ENCODE measurements at regions not wholly inside any gene's neighbourhood (a gene's known extent, or its start where the extent isn't known, plus 50 kb on each side); places are given as distances from the start of the nearest gene placed in this dataset.

DNA sequence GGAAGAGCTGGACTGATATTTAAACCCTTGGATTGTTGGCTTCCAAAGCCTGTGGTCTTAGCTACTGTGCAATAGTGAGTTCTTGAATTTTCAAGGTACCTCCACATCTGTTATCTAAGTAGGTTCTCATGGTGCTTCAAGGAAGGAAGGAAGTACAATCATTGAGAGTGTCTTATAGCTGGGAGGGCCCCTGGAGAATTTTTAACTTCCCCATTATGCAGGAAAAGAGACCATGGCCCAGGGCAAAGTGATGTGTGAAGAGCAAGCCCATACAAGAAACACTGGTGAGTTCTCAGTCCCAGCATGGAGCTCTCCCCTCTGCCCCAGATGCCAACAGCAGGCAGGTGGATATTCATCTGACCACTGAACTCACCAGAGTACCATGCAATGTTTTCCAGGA, 169.0 kb upstream of the IRX6 start:
- DNase-seq (ENCODE audit: low spot score): no peak

- no peak for DNase-seq (ENCODE audit: low spot score)
Observed at GRCh38 chr16:55155815-55156214, 168.2 kb upstream of the IRX6 start.

DNA sequence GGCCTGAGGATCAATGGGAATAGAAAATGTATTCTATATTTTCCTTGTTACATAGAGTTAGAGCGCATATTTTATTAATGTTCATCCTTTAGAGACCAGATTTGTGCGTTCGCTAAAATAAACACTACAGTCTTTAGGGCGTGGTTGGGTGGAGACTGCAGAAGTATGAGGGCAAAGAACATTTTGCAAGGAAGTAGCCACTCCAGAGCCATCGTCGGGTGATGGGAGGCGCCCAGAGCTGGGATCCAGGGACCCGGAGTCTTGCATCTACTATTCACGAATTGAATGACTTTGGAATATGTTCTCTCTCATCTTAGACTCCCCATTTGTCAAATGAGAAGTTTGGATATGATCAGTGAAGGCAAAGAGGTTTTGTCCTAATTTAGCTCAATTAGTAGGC, 154.2 kb upstream of the IRX6 start:
- no peak for DNase-seq (ENCODE audit: low spot score)

GRCh38 chr16:55171241-55171640, 152.8 kb upstream of the IRX6 start:
- DNase-seq (ENCODE audit: low spot score): no peak

GRCh38 chr16:55175389-55175788, 148.6 kb upstream of the IRX6 start:
- no peak for DNase-seq (ENCODE audit: low spot score)

DNA sequence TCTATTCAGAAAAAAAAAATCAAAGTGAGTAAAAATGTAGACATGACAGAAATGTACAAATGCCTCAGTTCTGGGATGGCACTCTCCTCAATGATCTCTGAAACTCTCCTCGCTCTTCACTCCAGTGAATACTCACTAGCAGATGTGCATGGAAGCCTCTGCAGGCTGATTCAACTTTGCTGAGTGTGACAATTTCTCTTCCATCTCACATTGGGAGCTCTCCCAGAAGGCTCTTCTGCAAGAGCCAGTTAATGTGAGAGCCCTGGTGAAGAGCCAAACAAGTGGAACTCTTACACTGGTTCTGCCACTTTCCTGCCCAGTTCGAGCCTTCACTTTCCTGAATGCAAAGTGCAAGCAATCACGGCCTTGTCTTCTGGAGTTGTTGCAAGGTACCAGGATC, 147.1 kb upstream of the IRX6 start:
- no peak for DNase-seq (ENCODE audit: low spot score)

- DNase-seq (ENCODE audit: low spot score): no peak
Observed at GRCh38 chr16:55179411-55179810, 144.6 kb upstream of the IRX6 start.

GRCh38 chr16:55179852-55180585, 144.0 kb upstream of the IRX6 start:
- no peak for DNase-seq (ENCODE audit: low spot score)

- no peak for DNase-seq (ENCODE audit: low spot score)
Observed at GRCh38 chr16:55184052-55184451, 140.0 kb upstream of the IRX6 start.

- no peak for DNase-seq (ENCODE audit: low spot score)
Observed at GRCh38 chr16:55184619-55185018, 139.4 kb upstream of the IRX6 start.

GRCh38 chr16:55189224-55189623, 134.8 kb upstream of the IRX6 start:
- no peak for DNase-seq (ENCODE audit: low spot score)

DNA sequence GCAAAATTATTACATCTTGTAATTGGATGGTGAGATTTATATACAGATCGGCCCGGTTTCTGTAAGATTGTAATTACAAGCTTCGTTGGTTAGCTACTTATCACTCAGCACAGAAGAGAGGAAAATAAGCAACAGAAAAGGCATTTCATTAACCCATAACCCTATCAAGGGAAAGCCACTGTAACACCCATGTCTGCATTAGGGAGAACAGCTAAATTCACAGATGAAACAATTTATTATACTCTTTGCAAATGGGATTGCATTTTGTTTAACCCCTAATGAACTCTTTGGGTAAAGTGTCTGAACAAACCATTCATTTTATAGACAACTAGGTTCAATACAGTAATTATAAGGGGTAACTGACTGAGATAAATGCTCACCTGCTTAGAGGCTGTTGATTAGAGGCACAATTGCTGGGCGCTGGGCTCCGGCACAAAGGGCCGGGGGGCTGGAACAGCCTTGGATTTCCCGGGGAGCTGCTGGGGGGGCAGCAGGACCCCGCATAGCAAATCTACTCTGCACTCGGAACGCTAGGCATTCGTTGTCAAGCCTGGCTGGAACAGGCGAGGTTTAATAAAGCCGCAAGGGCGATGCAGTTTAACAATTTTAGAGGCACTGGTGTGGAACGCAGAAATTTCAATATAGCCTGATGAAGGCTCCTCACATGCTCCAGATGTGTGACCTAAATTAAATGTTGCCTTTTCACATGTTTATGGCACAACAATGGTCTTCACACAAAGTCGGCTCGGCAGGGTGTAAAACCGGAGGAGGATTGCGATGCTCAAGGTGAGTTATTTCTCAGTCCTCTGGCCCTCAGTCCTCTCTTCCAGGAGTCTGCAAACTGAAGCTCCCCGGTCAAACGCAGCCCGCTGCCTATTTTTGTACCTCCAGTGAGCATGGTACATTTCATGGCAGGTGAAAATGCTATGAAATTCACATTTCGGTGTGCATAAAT, 134.0 kb upstream of the IRX6 start:
- DNase-seq (ENCODE audit: low spot score): no peak

DNA sequence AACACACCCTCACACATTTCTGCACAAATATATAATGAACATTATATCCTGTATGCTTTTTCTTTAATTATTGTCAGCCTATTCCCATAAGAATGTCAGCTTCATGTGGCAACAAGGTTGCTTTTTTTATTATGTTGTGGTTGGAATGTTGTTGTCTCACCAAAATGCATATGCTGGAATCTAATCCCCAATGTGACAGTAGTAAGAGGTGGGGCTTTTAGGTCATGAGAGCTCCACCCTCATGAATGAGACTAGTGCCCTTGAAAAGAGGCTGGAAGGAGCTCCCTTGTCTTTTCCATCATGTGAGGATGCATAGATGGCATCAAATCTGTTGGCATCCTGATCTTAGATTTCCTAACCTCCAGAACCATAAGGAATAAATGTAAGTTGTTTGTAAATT, 131.3 kb upstream of the IRX6 start:
- no peak for DNase-seq (ENCODE audit: low spot score)

GRCh38 chr16:55203570-55203969, 120.4 kb upstream of the IRX6 start:
- no peak for DNase-seq (ENCODE audit: low spot score)

DNA sequence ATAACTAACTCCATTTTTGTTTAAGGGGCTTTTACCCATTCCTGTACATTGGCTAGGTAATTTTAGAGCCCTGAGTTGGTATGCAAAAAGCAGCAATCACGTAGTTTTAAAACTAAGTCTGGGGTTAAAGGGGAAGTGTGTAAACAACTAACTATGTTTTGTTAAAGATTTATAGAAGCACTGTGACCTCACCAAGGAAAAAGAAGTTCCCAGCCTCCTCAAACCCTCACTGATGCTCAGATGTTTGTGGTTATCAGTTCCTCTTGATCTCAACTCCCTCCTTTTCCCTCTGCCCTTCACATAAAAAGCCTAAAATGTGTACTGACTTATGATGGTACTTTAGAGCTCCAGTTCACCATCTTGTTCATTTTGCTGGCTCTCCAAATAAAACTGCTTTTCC, 119.9 kb upstream of the IRX6 start:
- DNase-seq (ENCODE audit: low spot score): no peak

- no peak for DNase-seq (ENCODE audit: low spot score)
Observed at GRCh38 chr16:55204923-55205322, 119.1 kb upstream of the IRX6 start.

GRCh38 chr16:55207693-55208428, 116.1 kb upstream of the IRX6 start:
- no peak for DNase-seq (ENCODE audit: low spot score)

DNA sequence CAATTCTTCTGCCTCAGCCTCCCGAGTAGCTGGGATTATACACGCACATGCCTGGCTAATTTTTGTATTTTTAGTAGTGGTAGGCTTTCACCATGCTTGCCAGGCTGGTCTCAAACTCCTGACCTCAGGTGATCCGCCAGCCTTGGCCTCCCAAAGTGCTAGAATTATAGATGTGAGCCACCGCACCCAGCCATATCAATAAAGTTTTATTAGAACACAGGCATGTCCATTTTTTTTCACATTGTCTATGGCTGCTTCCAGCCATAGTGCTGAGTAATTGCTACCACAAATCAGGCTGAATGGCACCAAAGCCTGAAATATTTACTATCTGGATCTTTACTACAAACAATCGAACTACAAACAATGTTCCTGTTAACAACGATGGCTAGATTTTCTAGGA, 114.4 kb upstream of the IRX6 start:
- no peak for DNase-seq (ENCODE audit: low spot score)

DNA sequence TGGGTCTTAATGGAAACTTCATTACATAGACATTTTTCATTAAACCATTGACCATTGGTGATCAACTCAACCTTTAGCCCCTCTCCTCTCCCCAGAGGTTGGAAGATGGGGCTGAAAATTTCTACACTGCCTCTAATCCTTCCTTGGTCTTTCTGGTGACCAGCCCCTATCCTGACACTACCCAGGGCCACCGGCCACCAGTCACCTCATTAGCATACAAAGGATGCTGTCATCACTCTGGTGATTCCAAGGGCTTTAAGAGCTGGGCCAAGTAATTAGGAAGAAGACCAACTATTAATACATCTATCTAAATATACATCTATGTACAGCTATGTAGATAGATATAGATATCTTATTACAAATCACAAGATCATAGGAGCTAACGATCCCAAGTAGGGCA, 111.2 kb upstream of the IRX6 start:
- DNase-seq (ENCODE audit: low spot score): no peak

GRCh38 chr16:55214412-55214811, 109.6 kb upstream of the IRX6 start:
- DNase-seq (ENCODE audit: low spot score): no peak

- DNase-seq (ENCODE audit: low spot score): no peak
Observed at GRCh38 chr16:55214974-55215494, 109.0 kb upstream of the IRX6 start.

GRCh38 chr16:55217392-55217791, 106.6 kb upstream of the IRX6 start:
- DNase-seq (ENCODE audit: low spot score): no peak
